ENCODE measurements at regions not wholly inside any gene's neighbourhood (a gene's known extent, or its start where the extent isn't known, plus 50 kb on each side); places are given as distances from the start of the nearest gene placed in this dataset.

GRCh38 chr14:87278415-87278814, 714.6 kb downstream of the GALC start:
- intact Hi-C loops (cut with micrococcal nuclease; ENCODE audit: unreplicated experiment): no loop called here
- no peak for DNase-seq
- no peak for TF ChIP-seq CTCF (IDR thresholded peaks at IDR 0.05; ENCODE audit: unreplicated experiment)
- CTCF ChIA-PET: no interaction called here
- H3K4me3 Mint-ChIP-seq (ENCODE audit: low read depth, unreplicated experiment): no peak overlapping the region
- BruUV-seq (replicated peaks): no TSS peak
- no peaks in the 10 kb centered on the region for H3K4me1 Mint-ChIP-seq (ENCODE audit: low read depth, unreplicated experiment)
- H3K36me3 Mint-ChIP-seq (ENCODE audit: insufficient read depth, unreplicated experiment): no peaks in the 10 kb centered on the region
- H3K9me3 Mint-ChIP-seq (ENCODE audit: low read depth, unreplicated experiment): peaks cover 3% of the 10 kb centered on the region
- H3K27me3 Mint-ChIP-seq (ENCODE audit: unreplicated experiment): no peaks in the 10 kb centered on the region
- no peak overlapping the region for H3K27ac Mint-ChIP-seq (ENCODE audit: unreplicated experiment)

DNA sequence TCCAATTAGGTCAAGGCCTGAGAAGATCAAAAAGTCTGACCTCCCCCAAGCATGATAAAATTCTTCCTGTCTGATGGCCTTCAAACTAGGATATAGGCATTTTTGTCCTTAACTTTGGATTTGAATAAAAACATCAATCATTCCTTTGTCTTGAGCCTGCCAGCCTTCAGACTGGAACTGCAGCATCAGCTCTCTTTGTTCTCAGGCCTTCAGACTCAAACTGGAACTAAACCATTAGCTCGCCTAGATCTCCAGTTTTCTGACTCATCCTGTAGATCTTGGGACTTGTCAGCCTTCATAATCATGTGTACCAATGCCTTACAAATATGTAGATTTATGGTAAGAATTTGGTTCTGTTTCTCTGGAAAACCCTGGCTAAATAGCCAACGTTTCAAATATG, 721.7 kb downstream of the GALC start:
- H3K4me1 Mint-ChIP-seq (ENCODE audit: low read depth, unreplicated experiment): no peaks in the 10 kb centered on the region
- intact Hi-C loops (cut with micrococcal nuclease; ENCODE audit: unreplicated experiment): no loop called here
- no peak overlapping the region for H3K4me3 Mint-ChIP-seq (ENCODE audit: low read depth, unreplicated experiment)
- no peak for DNase-seq
- no TSS peak for BruUV-seq (replicated peaks)
- no peaks in the 10 kb centered on the region for H3K27me3 Mint-ChIP-seq (ENCODE audit: unreplicated experiment)
- no peak overlapping the region for H3K27ac Mint-ChIP-seq (ENCODE audit: unreplicated experiment)
- peaks cover 6% of the 10 kb centered on the region for H3K9me3 Mint-ChIP-seq (ENCODE audit: low read depth, unreplicated experiment)
- CTCF ChIA-PET: no interaction called here
- H3K36me3 Mint-ChIP-seq (ENCODE audit: insufficient read depth, unreplicated experiment): no peaks in the 10 kb centered on the region
- TF ChIP-seq CTCF (IDR thresholded peaks at IDR 0.05; ENCODE audit: unreplicated experiment): no peak

DNA sequence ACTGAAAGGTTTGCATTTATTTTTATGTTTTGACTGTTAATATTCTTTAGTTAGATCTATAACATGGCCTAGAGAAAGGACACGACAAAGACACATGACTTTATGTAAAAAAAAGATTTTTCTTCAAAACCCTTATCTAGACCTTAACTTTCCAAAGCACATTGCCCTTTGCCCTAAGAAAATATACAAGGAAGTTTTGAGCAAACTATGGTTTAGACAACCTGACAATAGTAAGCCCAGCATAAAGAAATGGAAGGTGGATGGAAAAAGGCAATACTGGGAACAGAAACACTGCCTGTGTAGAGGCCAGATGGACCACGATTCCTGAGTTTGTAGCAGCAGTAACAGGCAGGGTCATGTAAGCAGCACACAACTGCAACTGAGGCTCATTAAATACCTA, 724.0 kb downstream of the GALC start:
- intact Hi-C loops (cut with micrococcal nuclease; ENCODE audit: unreplicated experiment): no loop called here
- H3K9me3 Mint-ChIP-seq (ENCODE audit: low read depth, unreplicated experiment): peaks cover 6% of the 10 kb centered on the region
- CTCF ChIA-PET: no interaction called here
- BruUV-seq (replicated peaks): no TSS peak
- H3K27ac Mint-ChIP-seq (ENCODE audit: unreplicated experiment): no peak overlapping the region
- no peak for DNase-seq
- no peaks in the 10 kb centered on the region for H3K4me1 Mint-ChIP-seq (ENCODE audit: low read depth, unreplicated experiment)
- no peaks in the 10 kb centered on the region for H3K36me3 Mint-ChIP-seq (ENCODE audit: insufficient read depth, unreplicated experiment)
- H3K27me3 Mint-ChIP-seq (ENCODE audit: unreplicated experiment): no peaks in the 10 kb centered on the region
- no peak overlapping the region for H3K4me3 Mint-ChIP-seq (ENCODE audit: low read depth, unreplicated experiment)
- TF ChIP-seq CTCF (IDR thresholded peaks at IDR 0.05; ENCODE audit: unreplicated experiment): no peak

GRCh38 chr14:87264796-87265195, 728.2 kb downstream of the GALC start:
- no peak for DNase-seq
- CTCF ChIA-PET: no interaction called here
- no TSS peak for BruUV-seq (replicated peaks)
- intact Hi-C loops (cut with micrococcal nuclease; ENCODE audit: unreplicated experiment): no loop called here
- Mint-ChIP-seq H3K9me3 (ENCODE audit: low read depth, unreplicated experiment) (peaks cover 3% of the 10 kb centered on the region), H3K27me3 (ENCODE audit: unreplicated experiment) (no peaks in the 10 kb centered on the region), H3K4me3 (ENCODE audit: low read depth, unreplicated experiment) (no peak overlapping the region), H3K36me3 (ENCODE audit: insufficient read depth, unreplicated experiment) (no peaks in the 10 kb centered on the region), H3K27ac (ENCODE audit: unreplicated experiment) (no peak overlapping the region), H3K4me1 (ENCODE audit: low read depth, unreplicated experiment) (no peaks in the 10 kb centered on the region)
- TF ChIP-seq CTCF (IDR thresholded peaks at IDR 0.05; ENCODE audit: unreplicated experiment): no peak

Measured in Calu3 (cell line).